ENCODE measurements at regions not wholly inside any gene's neighbourhood (a gene's known extent, or its start where the extent isn't known, plus 50 kb on each side); places are given as distances from the start of the nearest gene placed in this dataset.
A peak's percentile ranks its signal among the peaks of the same experiment; 100 is the strongest.

GRCh38 chr2:221135699-221136098 is 436.4 kb downstream of the EPHA4 start:
- no peak for DNase-seq

GRCh38 chr2:221137385-221137784 is 434.7 kb downstream of the EPHA4 start:
- DNase-seq, result no peak

- DNase-seq, result no peak
These were observed 429.8 kb downstream of the EPHA4 start for GRCh38 chr2:221142341-221142740.

- no peak for DNase-seq
These were observed 428.9 kb downstream of the EPHA4 start for GRCh38 chr2:221143231-221143630.

GRCh38 chr2:221144909-221145308 is 427.2 kb downstream of the EPHA4 start:
- no peak for DNase-seq

GRCh38 chr2:221145396-221145795 is 426.7 kb downstream of the EPHA4 start:
- DNase-seq, result no peak

GRCh38 chr2:221153226-221153625 is 418.9 kb downstream of the EPHA4 start:
- DNase-seq, result no peak

- DNase-seq, result no peak
These were observed 417.9 kb downstream of the EPHA4 start for GRCh38 chr2:221154176-221154575.

GRCh38 chr2:221156062-221156734 is 415.9 kb downstream of the EPHA4 start:
- no peak for DNase-seq

GRCh38 chr2:221161186-221161585 is 410.9 kb downstream of the EPHA4 start:
- no peak for DNase-seq

- no peak for DNase-seq
These were observed 405.8 kb downstream of the EPHA4 start for GRCh38 chr2:221166292-221166691.

- no peak for DNase-seq
These were observed 404.5 kb downstream of the EPHA4 start for GRCh38 chr2:221167561-221167960.

- DNase-seq, result no peak
These were observed 402.4 kb downstream of the EPHA4 start for GRCh38 chr2:221169724-221170123.

- DNase-seq, result peak; percentile 68
These were observed 401.6 kb downstream of the EPHA4 start for GRCh38 chr2:221170548-221170947.

GRCh38 chr2:221176667-221177066 is 395.4 kb downstream of the EPHA4 start:
- DNase-seq, result no peak

GRCh38 chr2:221178139-221178538 is 394.0 kb downstream of the EPHA4 start:
- no peak for DNase-seq

- no peak for DNase-seq
These were observed 385.2 kb downstream of the EPHA4 start for GRCh38 chr2:221186873-221187272.

- DNase-seq, result no peak
These were observed 382.6 kb downstream of the EPHA4 start for GRCh38 chr2:221189431-221190067.

GRCh38 chr2:221195829-221196228 is 376.3 kb downstream of the EPHA4 start:
- DNase-seq, result no peak

- DNase-seq, result no peak
These were observed 374.8 kb downstream of the EPHA4 start for GRCh38 chr2:221197225-221197856.

- no peak for DNase-seq
These were observed 373.8 kb downstream of the EPHA4 start for GRCh38 chr2:221198309-221198708.

GRCh38 chr2:221200184-221200839 is 371.8 kb downstream of the EPHA4 start:
- no peak for DNase-seq

- DNase-seq, result no peak
These were observed 369.7 kb downstream of the EPHA4 start for GRCh38 chr2:221202431-221202830.

GRCh38 chr2:221203125-221203524 is 369.0 kb downstream of the EPHA4 start:
- no peak for DNase-seq
